HS-5 (cell line): ENCODE measurements at regions not wholly inside any gene's neighbourhood (a gene's known extent, or its start where the extent isn't known, plus 50 kb on each side); places are given as distances from the start of the nearest gene placed in this dataset.

Experiments used
- DNase-seq: peaks from one replicate; pipeline ENCODE4 v3.0.0-alpha.2; 2012; ENCODE audit warnings: low read depth

GRCh38 chr6:159334068-159334467 lies 164.9 kb downstream of the FNDC1 start:
- DNase-seq = no peak

GRCh38 chr6:159331451-159331850 lies 162.3 kb downstream of the FNDC1 start:
- DNase-seq = no peak

GRCh38 chr6:159329081-159329480 lies 159.9 kb downstream of the FNDC1 start:
- DNase-seq = no peak

GRCh38 chr6:159328052-159328451 lies 158.9 kb downstream of the FNDC1 start:
- no peak for DNase-seq

- DNase-seq = no peak
Measured at GRCh38 chr6:159325476-159325875, 156.3 kb downstream of the FNDC1 start.

- no peak for DNase-seq
Measured at GRCh38 chr6:159324596-159324995, 155.4 kb downstream of the FNDC1 start.
